ENCODE measurements at regions not wholly inside any gene's neighbourhood (a gene's known extent, or its start where the extent isn't known, plus 50 kb on each side); places are given as distances from the start of the nearest gene placed in this dataset.

GRCh38 chr16:66203476-66203875 lies 163.0 kb upstream of the CDH5 start:
- TF ChIP-seq CTCF (IDR thresholded peaks at IDR 0.05), result no peak
- TF ChIP-seq EZH2 (IDR thresholded peaks at IDR 0.05; ENCODE audit: borderline replicate concordance, insufficient read depth, low read depth, low read length, poor library complexity, severe bottlenecking), result no peak
